ENCODE measurements at regions not wholly inside any gene's neighbourhood (a gene's known extent, or its start where the extent isn't known, plus 50 kb on each side); places are given as distances from the start of the nearest gene placed in this dataset.

DNA sequence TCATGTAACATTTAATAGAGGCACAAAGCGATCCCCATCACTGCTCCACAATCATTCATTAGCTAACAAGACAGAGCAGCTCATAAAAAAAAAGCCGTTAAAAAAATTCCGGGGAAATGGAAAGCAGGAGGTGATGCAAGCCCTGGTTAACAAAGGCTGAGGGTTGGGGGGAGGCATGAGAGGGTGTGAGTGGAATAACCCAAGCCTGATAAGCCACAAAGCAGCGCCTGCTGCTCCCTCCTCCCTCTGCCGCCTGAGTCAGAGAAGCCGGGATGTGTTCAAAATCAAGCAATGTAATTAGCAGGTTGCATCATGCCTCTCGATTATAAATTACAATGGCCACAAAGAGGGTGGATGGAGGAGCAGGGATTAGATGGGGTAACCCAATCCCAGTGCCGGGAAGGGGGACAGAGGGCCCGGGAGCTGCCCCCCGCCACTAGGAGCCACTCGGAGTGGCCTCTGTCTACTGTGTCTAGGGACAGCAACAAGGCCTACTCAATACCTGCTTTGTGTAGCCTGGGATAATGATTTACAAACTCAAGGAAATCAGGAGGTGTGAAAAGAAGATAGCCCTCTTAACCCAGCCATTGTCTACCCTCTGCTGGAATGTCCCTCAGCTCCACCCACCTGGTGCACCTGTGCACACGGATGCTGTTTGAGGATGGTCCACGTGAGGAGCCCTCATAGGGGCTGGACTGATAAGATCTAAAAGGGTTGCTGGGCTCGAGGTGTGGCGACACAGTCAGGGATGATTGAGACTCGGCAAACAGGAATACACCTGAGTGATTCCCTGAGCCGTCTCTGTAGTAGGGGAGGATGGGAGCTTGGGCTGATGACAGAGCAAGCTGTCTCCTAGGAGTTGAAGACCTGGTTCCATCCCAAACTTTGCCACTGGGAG, 156.9 kb downstream of the VEGFA start (continued):
- TF ChIP-seq, protein P1, sequence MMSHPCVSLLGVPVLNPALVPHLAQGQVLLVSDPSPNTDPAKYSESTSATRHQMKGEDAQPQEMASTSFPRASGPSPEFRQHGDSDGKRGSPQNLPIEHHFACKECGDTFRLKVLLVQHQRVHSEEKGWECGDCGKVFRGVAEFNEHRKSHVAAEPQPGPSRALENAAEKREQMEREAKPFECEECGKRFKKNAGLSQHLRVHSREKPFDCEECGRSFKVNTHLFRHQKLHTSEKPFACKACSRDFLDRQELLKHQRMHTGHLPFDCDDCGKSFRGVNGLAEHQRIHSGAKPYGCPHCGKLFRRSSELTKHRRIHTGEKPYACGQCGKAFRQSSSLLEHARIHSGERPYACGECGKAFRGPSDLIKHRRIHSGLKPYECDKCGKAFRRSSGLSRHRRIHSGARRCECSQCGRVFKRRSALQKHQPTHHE (CRISPR knock-in tag; IDR thresholded peaks at IDR 0.05; ENCODE audit: borderline replicate concordance), result peak; percentile 40; the same call in 1 of the 2 replicates
- TF ChIP-seq, protein P2, sequence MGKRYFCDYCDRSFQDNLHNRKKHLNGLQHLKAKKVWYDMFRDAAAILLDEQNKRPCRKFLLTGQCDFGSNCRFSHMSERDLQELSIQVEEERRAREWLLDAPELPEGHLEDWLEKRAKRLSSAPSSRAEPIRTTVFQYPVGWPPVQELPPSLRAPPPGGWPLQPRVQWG (CRISPR knock-in tag; IDR thresholded peaks at IDR 0.05; ENCODE audit: borderline replicate concordance, low read depth), result no peak
- TF ChIP-seq ZNF10 (CRISPR knock-in tag; IDR thresholded peaks at IDR 0.05; ENCODE audit: borderline replicate concordance, low read depth) (no peak), ZNF543 (CRISPR knock-in tag; IDR thresholded peaks at IDR 0.05) (no peak), ZNF30 (CRISPR knock-in tag; IDR thresholded peaks at IDR 0.05) (no peak), BCL6 (CRISPR knock-in tag; IDR thresholded peaks at IDR 0.05) (peak; percentile 91), ZFYVE20 (CRISPR knock-in tag; IDR thresholded peaks at IDR 0.05; ENCODE audit: borderline replicate concordance, low read depth) (no peak), ZBTB7A (CRISPR knock-in tag; IDR thresholded peaks at IDR 0.05) (peak; percentile 90), ZNF746 (CRISPR knock-in tag; IDR thresholded peaks at IDR 0.05) (peak; percentile 91), ATRX (CRISPR knock-in tag; IDR thresholded peaks at IDR 0.05; ENCODE audit: borderline replicate concordance) (no peak), ZC3H4 (CRISPR knock-in tag; IDR thresholded peaks at IDR 0.05; ENCODE audit: borderline replicate concordance) (no peak), CCAR2 (optimal IDR thresholded peaks at IDR 0.05; ENCODE audit: low read depth, low read length) (no peak), MBD4 (IDR thresholded peaks at IDR 0.05; ENCODE audit: borderline replicate concordance, low read length) (no peak), ZNF431 (CRISPR knock-in tag; IDR thresholded peaks at IDR 0.05; ENCODE audit: borderline replicate concordance, low read depth) (0 out of 2 replicates have a peak, but pooled peaks have one; percentile 69), RFXAP (CRISPR knock-in tag; IDR thresholded peaks at IDR 0.05; ENCODE audit: borderline replicate concordance) (peak; percentile 65; the same call in 1 of the 2 replicates), SP5 (CRISPR knock-in tag; IDR thresholded peaks at IDR 0.05; ENCODE audit: borderline replicate concordance, low read depth) (peak; percentile 100), ZNF83 (CRISPR knock-in tag; IDR thresholded peaks at IDR 0.05; ENCODE audit: borderline replicate concordance) (no peak), ZBTB20 (CRISPR knock-in tag; IDR thresholded peaks at IDR 0.05; ENCODE audit: borderline replicate concordance, low read depth) (no peak), HDAC1 (CRISPR knock-in tag; IDR thresholded peaks at IDR 0.05) (peak; percentile 61; the same call in 1 of the 2 replicates), EZH2 (conservative IDR thresholded peaks at IDR 0.05; ENCODE audit: low read depth, low read length) (no peak), ZNF33B (CRISPR knock-in tag; IDR thresholded peaks at IDR 0.05) (peak; percentile 59; the same call in 1 of the 2 replicates)
- TF ChIP-seq, protein P3, sequence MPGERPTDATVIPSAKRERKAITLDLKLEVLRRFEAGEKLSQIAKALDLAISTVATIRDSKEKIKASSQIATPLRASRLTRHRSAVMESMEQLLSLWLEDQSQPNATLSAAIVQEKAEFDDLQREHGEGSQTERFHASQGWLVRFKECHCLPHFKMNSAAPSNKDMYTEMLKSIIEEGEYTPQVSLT (CRISPR knock-in tag; IDR thresholded peaks at IDR 0.05; ENCODE audit: borderline replicate concordance, low read depth), result no peak
- TF ChIP-seq, protein P4, sequence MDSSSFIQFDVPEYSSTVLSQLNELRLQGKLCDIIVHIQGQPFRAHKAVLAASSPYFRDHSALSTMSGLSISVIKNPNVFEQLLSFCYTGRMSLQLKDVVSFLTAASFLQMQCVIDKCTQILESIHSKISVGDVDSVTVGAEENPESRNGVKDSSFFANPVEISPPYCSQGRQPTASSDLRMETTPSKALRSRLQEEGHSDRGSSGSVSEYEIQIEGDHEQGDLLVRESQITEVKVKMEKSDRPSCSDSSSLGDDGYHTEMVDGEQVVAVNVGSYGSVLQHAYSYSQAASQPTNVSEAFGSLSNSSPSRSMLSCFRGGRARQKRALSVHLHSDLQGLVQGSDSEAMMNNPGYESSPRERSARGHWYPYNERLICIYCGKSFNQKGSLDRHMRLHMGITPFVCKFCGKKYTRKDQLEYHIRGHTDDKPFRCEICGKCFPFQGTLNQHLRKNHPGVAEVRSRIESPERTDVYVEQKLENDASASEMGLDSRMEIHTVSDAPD (CRISPR knock-in tag; IDR thresholded peaks at IDR 0.05), result peak; percentile 34; the same call in 1 of the 2 replicates
- TF ChIP-seq, protein P5, sequence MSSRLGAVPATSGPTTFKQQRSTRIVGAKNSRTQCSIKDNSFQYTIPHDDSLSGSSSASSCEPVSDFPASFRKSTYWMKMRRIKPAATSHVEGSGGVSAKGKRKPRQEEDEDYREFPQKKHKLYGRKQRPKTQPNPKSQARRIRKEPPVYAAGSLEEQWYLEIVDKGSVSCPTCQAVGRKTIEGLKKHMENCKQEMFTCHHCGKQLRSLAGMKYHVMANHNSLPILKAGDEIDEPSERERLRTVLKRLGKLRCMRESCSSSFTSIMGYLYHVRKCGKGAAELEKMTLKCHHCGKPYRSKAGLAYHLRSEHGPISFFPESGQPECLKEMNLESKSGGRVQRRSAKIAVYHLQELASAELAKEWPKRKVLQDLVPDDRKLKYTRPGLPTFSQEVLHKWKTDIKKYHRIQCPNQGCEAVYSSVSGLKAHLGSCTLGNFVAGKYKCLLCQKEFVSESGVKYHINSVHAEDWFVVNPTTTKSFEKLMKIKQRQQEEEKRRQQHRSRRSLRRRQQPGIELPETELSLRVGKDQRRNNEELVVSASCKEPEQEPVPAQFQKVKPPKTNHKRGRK (CRISPR knock-in tag; IDR thresholded peaks at IDR 0.05), result no peak
